ENCODE measurements at regions not wholly inside any gene's neighbourhood (a gene's known extent, or its start where the extent isn't known, plus 50 kb on each side); places are given as distances from the start of the nearest gene placed in this dataset.

DNA sequence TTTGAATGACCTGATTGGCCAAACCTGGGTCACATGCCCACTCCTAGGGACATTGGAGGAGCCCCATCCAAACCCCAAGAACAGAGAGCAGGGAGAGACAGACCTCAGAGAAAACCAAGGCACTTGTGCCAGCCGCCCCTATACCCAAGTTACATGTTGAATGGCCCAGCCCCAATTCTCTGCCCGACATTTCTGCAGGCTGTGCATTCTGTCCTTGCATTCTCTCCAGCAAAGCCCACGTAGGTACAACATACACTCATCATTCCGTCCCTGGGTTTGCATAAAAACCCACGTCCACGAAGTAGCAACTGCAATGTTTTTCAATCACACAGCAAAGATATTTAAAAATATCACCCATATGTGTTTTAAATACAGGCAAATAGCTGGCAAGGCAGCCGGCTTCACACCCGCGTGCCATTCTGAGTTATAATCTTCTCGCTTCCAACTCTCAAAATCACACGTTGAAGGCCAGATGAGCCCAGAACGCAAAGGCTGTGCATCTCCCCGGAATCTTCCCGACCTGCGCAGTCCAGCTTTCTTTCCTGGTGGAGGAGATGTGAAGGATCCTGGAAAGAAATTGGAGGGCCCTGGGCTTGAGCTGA lies 91.7 kb upstream of the MYL2 start:
- 93 to 94% methylated on average over 9 to 13 of the region's 15 CpGs for WGBS, 2 experiments (ENCODE audit: insufficient coverage in 2 of 2)
- no peaks in the 10 kb centered on the region for H3K4me1 ChIP-seq (ENCODE audit: control insufficient read depth, insufficient read depth, low read length, poor library complexity, severe bottlenecking)

DNA sequence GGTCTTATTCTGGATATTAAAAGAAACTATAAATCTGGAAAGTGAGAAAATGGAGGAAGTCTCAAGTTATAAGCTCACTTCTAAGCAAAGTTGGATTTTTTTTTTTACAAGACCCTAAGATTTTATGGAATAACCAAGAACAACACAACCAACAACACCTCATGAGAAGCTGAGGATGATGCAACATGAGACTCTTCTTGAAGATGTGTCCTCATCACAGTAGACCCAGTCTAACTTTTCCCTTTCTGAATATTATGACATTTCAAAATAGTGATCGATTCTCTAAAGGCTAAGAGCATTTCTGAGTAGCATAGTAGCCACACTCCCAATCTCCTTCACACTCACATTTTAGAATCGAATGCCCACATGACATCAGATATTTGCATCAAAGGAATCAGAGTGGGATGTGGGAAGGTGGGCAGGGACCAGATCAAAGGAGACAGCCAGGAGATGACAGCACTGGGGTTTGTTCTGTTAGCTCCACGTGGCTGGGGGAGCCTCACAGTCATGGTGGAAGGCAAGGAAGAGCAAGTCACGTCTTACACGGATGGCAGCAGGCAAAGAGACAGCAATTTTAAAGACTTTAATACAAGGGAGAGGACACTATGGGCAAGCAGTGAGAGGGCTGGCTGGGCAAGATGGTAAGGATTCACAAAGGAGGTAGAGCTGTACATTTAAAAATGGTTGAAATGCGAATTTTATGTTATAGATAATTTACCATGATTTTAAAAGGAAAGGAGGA lies 90.7 kb upstream of the MYL2 start:
- no peaks in the 10 kb centered on the region for H3K4me1 ChIP-seq (ENCODE audit: control insufficient read depth, insufficient read depth, low read length, poor library complexity, severe bottlenecking)
- WGBS, 2 experiments (ENCODE audit: insufficient coverage in 2 of 2) = 88 to 92% methylated on average over 4 to 5 of the region's 6 CpGs

More for the DNA sequence above, 91.7 kb upstream of the MYL2 start:
- H3K36me3 ChIP-seq (ENCODE audit: control insufficient read depth, insufficient read depth, low read length) = no peaks in the 10 kb centered on the region
- H3K27ac ChIP-seq (ENCODE audit: low read depth, low read length, severe bottlenecking) = no peak overlapping the region
- H3K4me3 ChIP-seq (ENCODE audit: extremely low read depth, insufficient read depth, low read length, poor library complexity, severe bottlenecking) = no peak overlapping the region
- peaks cover 6% of the 10 kb centered on the region for H3K9me3 ChIP-seq (ENCODE audit: control insufficient read depth, low read length)

DNA sequence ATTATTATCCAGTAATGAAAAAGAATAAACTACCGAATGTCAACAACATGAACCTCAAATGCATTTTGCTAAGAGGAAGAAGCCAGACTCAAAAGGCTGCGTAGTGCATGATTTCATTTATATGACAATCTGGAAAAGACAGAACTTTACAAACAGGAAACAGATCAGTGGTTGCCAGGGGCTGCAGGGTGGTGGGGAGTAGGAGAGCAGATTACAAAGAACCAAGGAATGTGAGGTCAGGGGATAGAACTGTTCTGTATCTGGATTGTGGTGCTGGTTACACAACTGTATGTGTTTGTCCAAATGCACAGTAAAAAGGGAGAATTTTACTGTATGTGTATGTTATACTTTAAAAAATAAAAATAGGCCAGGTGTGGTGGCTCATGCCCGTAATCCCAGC lies 89.7 kb upstream of the MYL2 start:
- Histone ChIP-seq H3K4me3 (ENCODE audit: extremely low read depth, insufficient read depth, low read length, poor library complexity, severe bottlenecking) (no peak overlapping the region), H3K36me3 (ENCODE audit: control insufficient read depth, insufficient read depth, low read length) (no peaks in the 10 kb centered on the region)
- WGBS, 2 experiments (ENCODE audit: insufficient coverage in 2 of 2) = 86 to 91% methylated on average over 1 to 3 of the region's 3 CpGs

More for the DNA sequence above, 90.7 kb upstream of the MYL2 start:
- no peak overlapping the region for H3K27ac ChIP-seq (ENCODE audit: low read depth, low read length, severe bottlenecking)
- H3K4me3 ChIP-seq (ENCODE audit: extremely low read depth, insufficient read depth, low read length, poor library complexity, severe bottlenecking) = no peak overlapping the region
- H3K9me3 ChIP-seq (ENCODE audit: control insufficient read depth, low read length) = peaks cover 6% of the 10 kb centered on the region
- H3K36me3 ChIP-seq (ENCODE audit: control insufficient read depth, insufficient read depth, low read length) = no peaks in the 10 kb centered on the region

DNA sequence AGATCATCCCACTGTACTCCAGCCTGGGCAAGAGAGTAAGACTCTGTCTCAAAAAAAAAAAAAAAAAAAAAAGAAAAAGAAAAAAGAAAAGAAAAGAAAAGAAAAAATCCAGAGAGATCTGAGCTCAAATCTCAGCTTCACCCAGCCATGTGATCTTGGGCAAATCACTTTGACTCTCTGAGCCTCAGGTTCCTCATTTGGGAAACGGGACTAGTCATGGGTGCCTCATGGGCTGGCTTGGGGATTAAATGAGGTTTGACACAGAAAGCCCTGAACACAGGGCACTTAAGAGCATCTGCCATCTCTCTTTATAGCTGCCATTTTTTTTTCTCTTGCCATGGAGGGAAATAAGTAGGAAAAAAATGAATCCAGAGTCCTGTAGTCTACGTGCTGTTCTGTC lies 86.2 kb upstream of the MYL2 start:
- WGBS, 2 experiments (ENCODE audit: insufficient coverage in 2 of 2) = 88 to 100% methylated on average over 1 to 2 of the region's 2 CpGs
- Histone ChIP-seq H3K4me1 (ENCODE audit: control insufficient read depth, insufficient read depth, low read length, poor library complexity, severe bottlenecking) (no peaks in the 10 kb centered on the region), H3K36me3 (ENCODE audit: control insufficient read depth, insufficient read depth, low read length) (no peaks in the 10 kb centered on the region), H3K27ac (ENCODE audit: low read depth, low read length, severe bottlenecking) (no peak overlapping the region), H3K9me3 (ENCODE audit: control insufficient read depth, low read length) (peaks cover 6% of the 10 kb centered on the region), H3K4me3 (ENCODE audit: extremely low read depth, insufficient read depth, low read length, poor library complexity, severe bottlenecking) (no peak overlapping the region)

More for the DNA sequence above, 89.7 kb upstream of the MYL2 start:
- no peaks in the 10 kb centered on the region for H3K4me1 ChIP-seq (ENCODE audit: control insufficient read depth, insufficient read depth, low read length, poor library complexity, severe bottlenecking)
- H3K9me3 ChIP-seq (ENCODE audit: control insufficient read depth, low read length) = peaks cover 6% of the 10 kb centered on the region
- H3K27ac ChIP-seq (ENCODE audit: low read depth, low read length, severe bottlenecking) = no peak overlapping the region

DNA sequence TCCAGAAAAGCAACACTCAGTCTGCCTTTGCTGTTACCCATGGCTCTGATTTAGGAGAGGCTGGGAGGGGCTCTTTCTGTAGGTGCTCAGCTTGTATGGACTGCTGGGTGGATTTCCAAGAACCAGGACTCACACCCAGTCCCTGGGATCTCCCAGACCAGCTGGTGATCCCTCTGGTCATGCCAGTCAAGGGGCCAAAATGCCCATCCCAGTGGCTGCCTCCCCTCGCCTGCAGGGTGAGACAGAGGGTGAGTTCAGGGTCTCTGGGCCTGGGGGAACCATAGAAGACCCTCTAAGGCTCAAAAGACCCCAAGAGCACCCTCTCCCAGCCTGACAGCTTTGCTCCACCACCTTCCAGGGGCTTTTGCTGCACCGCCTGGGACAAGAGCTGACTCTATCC lies 78.6 kb upstream of the MYL2 start:
- no peak overlapping the region for H3K27ac ChIP-seq (ENCODE audit: low read depth, low read length, severe bottlenecking)
- H3K36me3 ChIP-seq (ENCODE audit: control insufficient read depth, insufficient read depth, low read length) = no peaks in the 10 kb centered on the region
- H3K4me1 ChIP-seq (ENCODE audit: control insufficient read depth, insufficient read depth, low read length, poor library complexity, severe bottlenecking) = no peaks in the 10 kb centered on the region
- WGBS, 2 experiments (ENCODE audit: insufficient coverage in 2 of 2) = 82 to 100% methylated on average over 1 to 2 of the region's 2 CpGs
- peaks cover 14% of the 10 kb centered on the region for H3K9me3 ChIP-seq (ENCODE audit: control insufficient read depth, low read length)
- H3K4me3 ChIP-seq (ENCODE audit: extremely low read depth, insufficient read depth, low read length, poor library complexity, severe bottlenecking) = no peak overlapping the region

DNA sequence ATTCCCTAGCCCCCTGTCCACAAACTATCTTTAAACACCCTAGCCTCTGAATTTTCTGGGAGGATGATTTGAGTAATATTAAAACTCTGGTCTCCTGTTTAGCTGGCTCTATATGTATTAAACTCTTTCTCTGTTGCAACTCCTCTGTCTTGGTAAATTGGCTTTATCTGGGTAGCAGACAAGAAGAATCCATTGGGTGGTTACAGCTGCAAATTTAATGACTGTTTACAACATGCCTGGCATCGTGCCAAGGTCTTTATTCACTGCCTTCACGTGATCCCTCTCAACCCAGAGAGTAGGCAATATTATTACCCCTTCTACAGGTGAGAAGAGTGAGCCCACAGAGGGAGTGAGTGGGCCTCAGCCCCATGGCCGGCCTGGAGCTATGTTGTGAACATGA lies 77.8 kb upstream of the MYL2 start:
- H3K9me3 ChIP-seq (ENCODE audit: control insufficient read depth, low read length) = peaks cover 14% of the 10 kb centered on the region
- H3K4me1 ChIP-seq (ENCODE audit: control insufficient read depth, insufficient read depth, low read length, poor library complexity, severe bottlenecking) = no peaks in the 10 kb centered on the region
- WGBS, 2 experiments (ENCODE audit: insufficient coverage in 2 of 2) = 100% methylated on average over 1 of the region's 3 CpGs
- no peaks in the 10 kb centered on the region for H3K36me3 ChIP-seq (ENCODE audit: control insufficient read depth, insufficient read depth, low read length)
- no peak overlapping the region for H3K27ac ChIP-seq (ENCODE audit: low read depth, low read length, severe bottlenecking)
- H3K4me3 ChIP-seq (ENCODE audit: extremely low read depth, insufficient read depth, low read length, poor library complexity, severe bottlenecking) = no peak overlapping the region

DNA sequence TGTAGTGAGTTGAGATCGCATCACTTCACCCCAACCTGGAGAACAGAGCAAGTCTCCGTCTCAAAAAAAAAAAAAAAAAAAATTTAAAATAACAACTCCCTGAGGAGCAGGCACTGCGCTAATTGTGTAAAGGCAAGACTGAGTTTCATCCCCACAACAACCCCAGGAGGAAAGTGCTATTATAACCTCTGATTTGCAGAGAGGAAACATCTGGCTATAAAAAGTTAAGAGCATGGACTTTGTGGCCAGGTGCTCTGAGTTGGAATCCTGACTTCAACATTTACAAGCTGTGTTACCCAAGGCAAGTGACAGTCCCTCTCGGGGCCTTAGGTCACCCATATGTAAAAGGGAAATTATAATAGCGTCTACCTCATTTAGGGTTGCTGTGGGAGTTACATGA lies 76.0 kb upstream of the MYL2 start:
- Histone ChIP-seq H3K4me3 (ENCODE audit: extremely low read depth, insufficient read depth, low read length, poor library complexity, severe bottlenecking) (no peak overlapping the region), H3K36me3 (ENCODE audit: control insufficient read depth, insufficient read depth, low read length) (no peaks in the 10 kb centered on the region), H3K9me3 (ENCODE audit: control insufficient read depth, low read length) (peaks cover 14% of the 10 kb centered on the region), H3K4me1 (ENCODE audit: control insufficient read depth, insufficient read depth, low read length, poor library complexity, severe bottlenecking) (no peaks in the 10 kb centered on the region), H3K27ac (ENCODE audit: low read depth, low read length, severe bottlenecking) (no peak overlapping the region)
- 75 to 93% methylated on average over 2 of the region's 5 CpGs for WGBS, 2 experiments (ENCODE audit: insufficient coverage in 2 of 2)

DNA sequence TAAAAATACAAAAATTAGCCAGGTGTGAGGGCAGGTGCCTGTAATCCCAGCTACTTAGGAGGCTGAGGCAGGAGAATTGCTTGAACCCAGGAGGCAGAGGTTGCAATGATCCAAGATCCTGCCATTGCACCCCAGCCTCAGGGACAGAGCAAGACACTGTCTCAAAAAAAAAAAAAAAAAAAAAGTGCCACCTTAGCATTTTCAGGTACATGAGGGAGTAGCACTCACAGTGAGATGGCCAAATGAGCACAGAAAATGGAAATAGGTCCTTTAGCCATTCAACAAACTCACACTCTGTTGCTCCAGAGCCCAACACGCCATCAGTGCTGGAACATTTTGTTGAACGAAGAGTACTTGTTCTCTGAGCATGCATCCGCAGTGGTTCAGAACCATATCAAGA lies 75.2 kb upstream of the MYL2 start:
- peaks cover 14% of the 10 kb centered on the region for H3K9me3 ChIP-seq (ENCODE audit: control insufficient read depth, low read length)
- 94 to 95% methylated on average over 3 of the region's 3 CpGs for WGBS, 2 experiments (ENCODE audit: insufficient coverage in 2 of 2)
- H3K27ac ChIP-seq (ENCODE audit: low read depth, low read length, severe bottlenecking) = no peak overlapping the region
- no peaks in the 10 kb centered on the region for H3K36me3 ChIP-seq (ENCODE audit: control insufficient read depth, insufficient read depth, low read length)
- no peaks in the 10 kb centered on the region for H3K4me1 ChIP-seq (ENCODE audit: control insufficient read depth, insufficient read depth, low read length, poor library complexity, severe bottlenecking)
- H3K4me3 ChIP-seq (ENCODE audit: extremely low read depth, insufficient read depth, low read length, poor library complexity, severe bottlenecking) = no peak overlapping the region

DNA sequence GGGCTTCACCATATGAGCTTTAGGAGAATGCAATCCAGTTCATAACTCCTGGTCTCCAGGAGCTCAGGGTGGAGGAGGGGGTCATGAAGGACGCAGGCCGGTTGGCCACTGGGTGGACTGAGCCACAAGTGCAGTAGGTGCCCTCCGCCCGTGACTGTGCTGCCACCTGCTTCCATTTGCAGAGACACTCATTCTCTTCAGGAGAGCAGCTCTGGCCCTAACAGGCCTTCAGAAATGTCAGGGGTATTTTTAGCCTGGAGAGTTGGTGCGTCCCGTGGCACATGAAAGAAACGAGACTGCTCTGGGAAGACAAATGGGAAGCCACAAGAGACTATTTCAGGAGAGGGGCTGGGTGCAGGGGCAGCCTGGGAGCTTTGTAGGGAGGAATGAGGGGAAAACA lies 74.6 kb upstream of the MYL2 start:
- H3K4me1 ChIP-seq (ENCODE audit: control insufficient read depth, insufficient read depth, low read length, poor library complexity, severe bottlenecking) = no peaks in the 10 kb centered on the region
- H3K27ac ChIP-seq (ENCODE audit: low read depth, low read length, severe bottlenecking) = no peak overlapping the region

DNA sequence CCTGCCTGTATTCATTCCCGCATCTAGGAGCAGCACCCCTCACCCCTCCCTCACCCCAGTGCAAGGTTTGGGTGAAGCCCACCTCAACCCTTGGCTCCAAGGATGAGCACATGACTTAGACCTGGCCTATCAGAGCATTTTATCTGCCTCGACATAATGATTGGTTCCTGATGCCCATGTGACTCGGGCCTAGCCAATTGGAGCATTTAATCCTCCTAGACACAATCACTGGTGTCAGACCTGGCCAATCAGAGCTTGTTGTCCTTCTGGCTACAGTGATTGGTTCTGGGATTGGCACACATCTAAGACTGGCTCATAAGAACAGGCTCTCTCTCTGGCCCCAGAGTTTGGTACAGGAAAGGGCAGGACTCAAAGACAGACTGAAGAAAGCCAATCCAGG lies 73.1 kb upstream of the MYL2 start:
- peaks cover 8% of the 10 kb centered on the region for H3K9me3 ChIP-seq (ENCODE audit: control insufficient read depth, low read length)
- 88 to 90% methylated on average over 2 to 3 of the region's 3 CpGs for WGBS, 2 experiments (ENCODE audit: insufficient coverage in 2 of 2)

More for the DNA sequence above, 74.6 kb upstream of the MYL2 start:
- H3K9me3 ChIP-seq (ENCODE audit: control insufficient read depth, low read length) = peaks cover 14% of the 10 kb centered on the region
- H3K36me3 ChIP-seq (ENCODE audit: control insufficient read depth, insufficient read depth, low read length) = no peaks in the 10 kb centered on the region
- no peak overlapping the region for H3K4me3 ChIP-seq (ENCODE audit: extremely low read depth, insufficient read depth, low read length, poor library complexity, severe bottlenecking)
- 89 to 91% methylated on average over 5 to 7 of the region's 7 CpGs for WGBS, 2 experiments (ENCODE audit: insufficient coverage in 2 of 2)

DNA sequence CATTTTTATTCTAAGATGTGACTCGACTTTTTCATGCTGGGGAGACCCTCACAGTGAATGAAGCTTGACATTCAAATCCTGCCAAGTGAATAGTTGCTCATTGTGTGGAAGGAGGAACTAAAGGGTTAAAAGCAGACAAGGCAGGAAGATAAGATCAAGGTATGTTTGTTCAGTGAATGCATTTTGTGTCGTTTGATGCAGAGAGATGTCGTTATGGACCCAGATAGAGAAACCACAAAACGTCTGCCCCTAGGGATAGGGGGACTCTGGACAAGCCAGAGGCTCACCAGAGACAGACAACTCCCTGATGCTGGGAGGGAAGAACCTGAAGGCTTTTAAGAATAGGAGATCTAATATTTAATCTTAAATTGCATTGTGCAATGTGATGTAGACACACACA lies 72.5 kb upstream of the MYL2 start:
- peaks cover 3% of the 10 kb centered on the region for H3K9me3 ChIP-seq (ENCODE audit: control insufficient read depth, low read length)
- no peak overlapping the region for H3K27ac ChIP-seq (ENCODE audit: low read depth, low read length, severe bottlenecking)
- 57 to 71% methylated on average over 2 to 3 of the region's 4 CpGs for WGBS, 2 experiments (ENCODE audit: insufficient coverage in 2 of 2)
- H3K4me1 ChIP-seq (ENCODE audit: control insufficient read depth, insufficient read depth, low read length, poor library complexity, severe bottlenecking) = no peaks in the 10 kb centered on the region
- no peaks in the 10 kb centered on the region for H3K36me3 ChIP-seq (ENCODE audit: control insufficient read depth, insufficient read depth, low read length)
- H3K4me3 ChIP-seq (ENCODE audit: extremely low read depth, insufficient read depth, low read length, poor library complexity, severe bottlenecking) = no peak overlapping the region

More for the DNA sequence above, 73.1 kb upstream of the MYL2 start:
- Histone ChIP-seq H3K4me1 (ENCODE audit: control insufficient read depth, insufficient read depth, low read length, poor library complexity, severe bottlenecking) (no peaks in the 10 kb centered on the region), H3K4me3 (ENCODE audit: extremely low read depth, insufficient read depth, low read length, poor library complexity, severe bottlenecking) (no peak overlapping the region), H3K27ac (ENCODE audit: low read depth, low read length, severe bottlenecking) (no peak overlapping the region), H3K36me3 (ENCODE audit: control insufficient read depth, insufficient read depth, low read length) (no peaks in the 10 kb centered on the region)

Measured in mesodermal cell (in vitro differentiated cells).